ENCODE measurements at regions not wholly inside any gene's neighbourhood (a gene's known extent, or its start where the extent isn't known, plus 50 kb on each side); places are given as distances from the start of the nearest gene placed in this dataset.
"Not testable (repeated sequence)": the region's sequence is repeated elsewhere in the genome, so short reads cannot be mapped to it uniquely, and the experiment has no call there.

DNA sequence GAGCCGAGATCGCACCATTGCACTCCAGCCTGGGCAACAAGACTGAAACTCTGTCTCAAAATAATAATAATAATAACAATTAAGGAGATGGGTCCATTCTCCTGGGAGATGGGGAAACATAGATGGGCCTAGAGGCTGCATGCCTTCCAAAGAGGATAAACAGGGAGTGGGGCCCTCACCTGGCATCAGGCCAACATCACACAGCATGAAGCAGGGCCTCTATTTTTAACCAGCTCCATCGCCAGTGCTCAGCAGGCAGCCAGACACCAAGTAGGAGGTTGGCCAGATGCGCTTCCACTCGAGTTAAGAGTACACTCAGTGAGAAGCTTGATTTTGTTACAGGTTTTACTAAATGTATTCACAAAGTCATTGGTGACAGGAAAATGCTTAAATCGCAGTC lies 352.0 kb downstream of the RRAGC start:
- ATAC-seq (ENCODE audit: poor library complexity) (no peak), DNase-seq (no peak)
- intact Hi-C loops (cut with DNase I): no loop called here

- ATAC-seq (ENCODE audit: poor library complexity) (no peak), DNase-seq (no peak)
- intact Hi-C loops (cut with DNase I): no loop called here
Measured at GRCh38 chr1:38505944-38506343, 353.6 kb downstream of the RRAGC start.

- DNase-seq (no peak), ATAC-seq (ENCODE audit: poor library complexity) (no peak)
- intact Hi-C loops (cut with DNase I): no loop called here
Measured at GRCh38 chr1:38502758-38503157, 356.8 kb downstream of the RRAGC start.

- ATAC-seq (ENCODE audit: poor library complexity): no peak
- DNase-seq: no peak
- intact Hi-C loops (cut with DNase I): no loop called here
Measured at GRCh38 chr1:38500891-38501290, 358.7 kb downstream of the RRAGC start.

DNA sequence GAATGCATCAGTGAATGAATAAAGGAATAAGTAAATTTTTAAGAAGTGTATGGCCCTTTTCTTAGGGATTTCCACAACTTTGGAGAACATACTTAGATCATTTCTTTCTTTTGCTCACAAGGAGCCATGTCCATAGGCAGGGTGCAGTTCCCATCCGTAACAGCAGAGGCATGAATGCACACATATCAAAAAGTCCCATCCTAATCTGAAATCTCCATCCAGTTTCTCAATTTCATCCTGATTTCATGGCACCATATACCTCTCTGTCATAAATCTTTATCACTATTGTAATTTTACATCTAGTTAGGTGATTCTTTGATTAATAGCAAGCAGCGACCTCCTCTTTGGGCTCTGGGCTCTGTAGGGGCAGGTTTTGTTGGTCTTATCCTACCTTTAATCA lies 359.2 kb downstream of the RRAGC start:
- no peak for DNase-seq

DNA sequence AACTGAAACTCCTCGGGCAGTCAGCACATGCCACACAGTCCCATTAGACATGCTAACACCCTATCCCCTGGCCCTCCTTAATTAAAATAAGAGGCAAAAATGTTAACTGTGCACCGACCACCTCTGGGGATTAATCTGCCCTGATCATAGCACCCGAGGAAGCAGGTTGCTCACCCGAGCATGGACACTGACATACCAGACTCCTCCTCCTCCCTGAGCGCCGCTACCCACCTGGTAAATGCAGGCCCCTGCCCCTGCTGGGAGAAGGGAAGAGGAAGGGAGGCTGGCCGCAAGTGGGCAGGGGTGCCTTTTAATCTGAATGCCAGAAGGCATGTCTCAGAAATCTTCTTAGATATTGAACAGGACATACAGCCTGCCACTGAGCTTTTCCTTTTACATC lies 360.9 kb downstream of the RRAGC start:
- intact Hi-C loops (cut with DNase I): no loop called here
- DNase-seq: no peak
- ATAC-seq (ENCODE audit: poor library complexity): no peak

More for the DNA sequence above, 359.2 kb downstream of the RRAGC start:
- intact Hi-C loops (cut with DNase I): no loop called here
- ATAC-seq (ENCODE audit: poor library complexity): no peak

DNA sequence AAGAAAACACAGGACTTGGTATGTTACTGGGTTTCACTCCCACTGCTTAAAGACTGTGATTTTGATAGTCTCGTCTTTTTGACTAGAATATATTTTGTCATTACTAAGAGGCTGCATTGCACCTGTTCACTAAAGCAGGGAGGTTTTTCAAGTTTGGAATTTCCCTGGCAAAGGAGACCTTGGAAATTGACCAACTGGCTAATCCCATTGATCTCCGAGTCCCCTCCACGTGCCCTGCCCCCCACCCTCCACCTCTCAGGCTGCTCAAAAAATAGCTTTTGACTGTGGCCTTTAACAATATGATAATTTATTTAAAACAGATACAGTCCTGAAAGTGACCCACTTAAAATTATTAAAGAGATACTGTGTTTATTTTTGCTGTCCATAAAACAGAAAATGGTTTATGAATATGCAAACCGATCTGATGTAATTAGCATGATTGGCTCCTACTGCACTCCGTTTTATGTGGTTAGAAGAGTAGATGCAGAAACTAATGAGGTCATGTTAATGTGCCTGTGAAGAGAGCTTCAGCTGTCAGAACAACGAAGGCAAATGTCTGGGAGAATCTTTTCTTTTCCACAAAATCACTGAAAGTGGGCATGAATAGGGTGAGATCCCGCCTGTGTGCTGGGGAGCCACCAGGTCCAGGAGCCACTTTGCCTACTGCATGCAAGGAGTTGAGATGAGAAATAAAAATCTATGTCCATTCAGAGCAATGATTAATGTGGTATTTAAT lies 361.5 kb downstream of the RRAGC start:
- intact Hi-C loops (cut with DNase I): no loop called here
- no peak for ATAC-seq (ENCODE audit: poor library complexity)
- DNase-seq: no peak

- intact Hi-C loops (cut with DNase I); ATAC-seq (ENCODE audit: poor library complexity); DNase-seq: not testable (repeated sequence)
Measured at GRCh38 chr1:38493306-38493705, 366.3 kb downstream of the RRAGC start.

DNA sequence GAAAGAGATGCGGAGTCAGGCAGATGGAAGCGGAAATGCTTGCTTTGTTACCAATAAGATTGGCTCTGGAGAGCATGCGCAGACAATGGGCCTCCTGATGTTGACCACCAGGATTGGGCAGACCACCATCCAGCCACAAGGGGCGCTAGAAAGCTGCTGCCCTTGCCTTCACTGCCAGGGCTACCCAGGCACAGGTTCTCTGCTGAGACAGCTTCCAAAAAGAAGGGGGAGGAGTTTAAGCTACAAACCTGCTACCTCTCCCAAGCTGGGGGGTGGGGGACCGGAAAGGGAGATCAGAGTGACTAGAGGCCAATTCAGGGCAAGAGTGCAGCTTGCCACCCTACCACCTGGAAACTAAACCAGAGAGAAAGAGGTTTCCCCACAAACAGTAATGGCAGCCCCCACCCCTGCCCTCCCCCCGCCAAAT lies 369.7 kb downstream of the RRAGC start:
- DNase-seq: no peak

GRCh38 chr1:38488162-38488898 lies 371.2 kb downstream of the RRAGC start:
- DNase-seq: no peak
- ATAC-seq (ENCODE audit: poor library complexity): no peak
- intact Hi-C loops (cut with DNase I): no loop called here

More for the DNA sequence above, 369.7 kb downstream of the RRAGC start:
- intact Hi-C loops (cut with DNase I): no loop called here
- no peak for ATAC-seq (ENCODE audit: poor library complexity)

DNA sequence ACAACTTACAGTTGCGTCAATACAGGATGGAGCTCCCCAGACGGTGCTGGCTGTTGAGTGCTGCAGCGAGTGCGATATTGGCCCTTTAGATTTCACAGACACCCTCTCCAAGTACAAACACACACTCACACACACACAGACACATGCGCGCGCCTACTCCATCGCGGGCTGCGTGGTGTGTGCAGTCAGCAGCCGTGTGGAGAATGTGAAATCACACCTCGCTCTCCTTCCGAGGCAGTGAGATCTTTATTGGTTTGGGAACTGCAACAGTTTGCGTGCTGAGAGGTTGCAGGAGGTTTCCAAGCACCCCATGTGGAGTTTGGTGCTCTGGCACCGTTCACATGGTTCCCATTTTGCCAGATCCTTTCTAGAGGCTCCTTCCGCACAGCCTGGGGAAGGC lies 372.2 kb downstream of the RRAGC start:
- DNase-seq (no peak), ATAC-seq (ENCODE audit: poor library complexity) (no peak)
- intact Hi-C loops (cut with DNase I): no loop called here

- intact Hi-C loops (cut with DNase I): no loop called here
- ATAC-seq (ENCODE audit: poor library complexity): no peak
- DNase-seq: no peak
Measured at GRCh38 chr1:38486085-38486484, 373.5 kb downstream of the RRAGC start.

DNA sequence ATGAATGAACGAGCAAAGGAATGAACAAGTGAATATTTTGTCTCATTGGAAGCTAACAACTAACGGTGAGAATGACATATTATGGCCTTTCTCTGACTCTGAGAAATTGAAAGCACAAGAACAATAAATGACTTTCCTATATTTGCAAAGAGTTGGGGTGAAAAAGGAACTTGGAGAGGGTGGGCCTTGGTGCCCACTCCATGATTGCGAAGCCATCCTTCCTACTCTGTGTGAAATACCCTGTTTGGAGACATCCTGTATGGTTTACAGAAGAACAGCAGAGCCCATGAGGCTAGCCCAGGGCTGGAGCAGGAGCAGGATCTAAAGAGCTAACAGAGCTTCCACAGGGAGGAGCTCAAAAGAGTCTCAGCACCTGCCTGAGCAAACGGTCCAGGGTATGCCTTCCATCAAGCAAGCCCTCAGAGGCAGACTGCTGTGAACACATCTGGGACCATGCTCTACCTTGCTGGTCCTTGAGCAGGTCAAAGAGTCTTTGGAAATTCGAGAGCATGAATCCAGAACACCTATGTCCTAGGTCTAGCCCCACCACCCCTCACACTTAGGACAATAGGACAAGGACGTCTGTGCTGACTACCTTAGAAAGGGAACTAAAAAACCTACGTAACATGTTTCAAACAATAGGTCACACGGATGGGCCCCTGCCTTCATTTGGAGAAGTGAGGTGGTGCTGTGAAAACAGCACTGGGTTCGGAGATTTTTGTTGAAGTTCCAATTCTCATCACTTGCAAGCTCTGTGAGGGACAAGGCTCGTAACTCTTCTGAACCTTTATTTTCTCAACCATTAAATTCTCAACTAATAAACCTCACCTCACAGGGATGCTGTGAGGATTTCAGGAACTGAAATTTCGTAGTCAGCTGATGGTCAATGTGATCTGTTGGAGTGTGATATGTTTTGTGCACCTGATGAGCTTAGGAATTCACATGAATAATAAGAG lies 377.4 kb downstream of the RRAGC start:
- DNase-seq (no peak), ATAC-seq (ENCODE audit: poor library complexity) (no peak)
- intact Hi-C loops (cut with DNase I): no loop called here

- intact Hi-C loops (cut with DNase I); ATAC-seq (ENCODE audit: poor library complexity); DNase-seq: not testable (repeated sequence)
Measured at GRCh38 chr1:38479662-38480061, 379.9 kb downstream of the RRAGC start.

GRCh38 chr1:38477811-38478210 lies 381.8 kb downstream of the RRAGC start:
- no peak for DNase-seq
- intact Hi-C loops (cut with DNase I): no loop called here
- no peak for ATAC-seq (ENCODE audit: poor library complexity)

DNA sequence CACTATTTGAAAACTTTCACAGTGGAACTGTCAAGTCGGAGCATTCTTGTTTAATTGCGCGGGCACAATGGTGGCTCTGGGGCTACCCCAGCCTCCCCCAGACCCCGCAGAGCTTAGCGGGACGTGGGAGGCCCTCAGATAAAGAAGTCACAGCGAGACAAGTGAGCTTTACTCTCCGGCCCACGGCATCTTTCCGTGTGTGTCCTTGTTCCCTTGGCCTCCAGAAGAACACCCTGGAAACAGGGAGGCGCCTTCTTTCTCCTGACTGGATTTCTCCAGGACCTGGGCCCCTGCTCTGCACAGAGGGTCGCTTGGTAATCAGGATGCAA lies 382.8 kb downstream of the RRAGC start:
- ATAC-seq (ENCODE audit: poor library complexity) (no peak), DNase-seq (no peak)
- intact Hi-C loops (cut with DNase I): no loop called here

- ATAC-seq (ENCODE audit: poor library complexity) (no peak), DNase-seq (no peak)
- intact Hi-C loops (cut with DNase I): no loop called here
Measured at GRCh38 chr1:38476111-38476849, 383.3 kb downstream of the RRAGC start.

GRCh38 chr1:38475624-38476005 lies 384.0 kb downstream of the RRAGC start:
- intact Hi-C loops (cut with DNase I): no loop called here
- ATAC-seq (ENCODE audit: poor library complexity): no peak
- no peak for DNase-seq
